ENCODE measurements at regions not wholly inside any gene's neighbourhood (a gene's known extent, or its start where the extent isn't known, plus 50 kb on each side); places are given as distances from the start of the nearest gene placed in this dataset.

- Histone ChIP-seq H3K4me1 (ENCODE audit: control insufficient read depth in 1 of 2, insufficient read depth in 2 of 2, low read length in 2 of 2) (no peaks in the 10 kb centered on the region), H2AFZ (ENCODE audit: insufficient read depth, low read depth, low read length, poor library complexity, severe bottlenecking) (no peak overlapping the region), H3K27me3 (ENCODE audit: control insufficient read depth in 2 of 2, insufficient read depth in 2 of 2, low read length in 2 of 2) (peaks cover 45 to 81% of the 10 kb centered on the region in 2 donors), H4K20me1 (ENCODE audit: insufficient read depth, low read length) (no peaks in the 10 kb centered on the region), H3K9ac (ENCODE audit: insufficient read depth, low read length, poor library complexity, severe bottlenecking) (no peak overlapping the region), H3K9me3 (replicated peaks in 1 of 2; ENCODE audit: control insufficient read depth in 1 of 2, insufficient read depth in 1 of 2, low read length in 2 of 2) (peaks cover 0 to 34% of the 10 kb centered on the region in 2 donors), H3K4me3 (replicated peaks in 1 of 3; ENCODE audit: low read depth in 2 of 3, low read length in 3 of 3) (no peak overlapping the region), H3K4me2 (replicated peaks; ENCODE audit: extremely low read depth, low read length, poor library complexity, severe bottlenecking) (no peak overlapping the region), H3K36me3 (replicated peaks in 1 of 2; ENCODE audit: control insufficient read depth in 1 of 2, insufficient read depth in 2 of 2, low read length in 2 of 2) (no peaks in the 10 kb centered on the region), H3K27ac (ENCODE audit: low read depth in 1 of 2, low read length in 2 of 2) (no peak overlapping the region), H3K79me2 (ENCODE audit: insufficient read depth, low read length) (no peaks in the 10 kb centered on the region)
- no peak for TF ChIP-seq CTCF (IDR thresholded peaks at IDR 0.05)
- H3K27ac Mint-ChIP-seq = no peak overlapping the region
- intact Hi-C loops (cut with micrococcal nuclease) = no loop called here
- H3K4me1 Mint-ChIP-seq = no peaks in the 10 kb centered on the region
- no peaks in the 10 kb centered on the region for H3K36me3 Mint-ChIP-seq
- peaks cover 78 to 87% (median 79%) of the 10 kb centered on the region in 3 donors for H3K27me3 Mint-ChIP-seq (ENCODE audit: low read depth in 3 of 3)
- DNase-seq = no peak
- peaks cover 0 to 15% (median 4%) of the 10 kb centered on the region in 7 donors for H3K9me3 Mint-ChIP-seq
- peak overlapping the region in 1 of 2 donors; percentile 76 for H3K4me3 Mint-ChIP-seq
- WGBS (ENCODE audit: insufficient coverage) = 3% methylated on average over 40 of the region's 49 CpGs
Observed at GRCh38 chr16:86286991-86287663, 223.2 kb upstream of the FOXF1 start.

- peak overlapping the region in 1 of 2 donors; percentile 76 for H3K4me3 Mint-ChIP-seq
- H3K9me3 Mint-ChIP-seq = peaks cover 0 to 15% (median 4%) of the 10 kb centered on the region in 7 donors
- H3K4me1 Mint-ChIP-seq = no peaks in the 10 kb centered on the region
- intact Hi-C loops (cut with micrococcal nuclease) = no loop called here
- Histone ChIP-seq H2AFZ (ENCODE audit: insufficient read depth, low read depth, low read length, poor library complexity, severe bottlenecking) (no peak overlapping the region), H3K4me3 (replicated peaks in 1 of 3; ENCODE audit: low read depth in 2 of 3, low read length in 3 of 3) (no peak overlapping the region), H3K36me3 (replicated peaks in 1 of 2; ENCODE audit: control insufficient read depth in 1 of 2, insufficient read depth in 2 of 2, low read length in 2 of 2) (no peaks in the 10 kb centered on the region), H3K9ac (ENCODE audit: insufficient read depth, low read length, poor library complexity, severe bottlenecking) (no peak overlapping the region), H4K20me1 (ENCODE audit: insufficient read depth, low read length) (no peaks in the 10 kb centered on the region), H3K9me3 (replicated peaks in 1 of 2; ENCODE audit: control insufficient read depth in 1 of 2, insufficient read depth in 1 of 2, low read length in 2 of 2) (peaks cover 0 to 34% of the 10 kb centered on the region in 2 donors), H3K4me2 (replicated peaks; ENCODE audit: extremely low read depth, low read length, poor library complexity, severe bottlenecking) (no peak overlapping the region), H3K27ac (ENCODE audit: low read depth in 1 of 2, low read length in 2 of 2) (no peak overlapping the region), H3K79me2 (ENCODE audit: insufficient read depth, low read length) (no peaks in the 10 kb centered on the region), H3K27me3 (ENCODE audit: control insufficient read depth in 2 of 2, insufficient read depth in 2 of 2, low read length in 2 of 2) (peaks cover 45 to 82% of the 10 kb centered on the region in 2 donors), H3K4me1 (ENCODE audit: control insufficient read depth in 1 of 2, insufficient read depth in 2 of 2, low read length in 2 of 2) (no peaks in the 10 kb centered on the region)
- no peaks in the 10 kb centered on the region for H3K36me3 Mint-ChIP-seq
- WGBS (ENCODE audit: insufficient coverage) = 0% methylated on average over 2 of the region's 8 CpGs
- no peak for DNase-seq
- no peak for TF ChIP-seq CTCF (IDR thresholded peaks at IDR 0.05)
- H3K27ac Mint-ChIP-seq = no peak overlapping the region
- peaks cover 77 to 88% (median 79%) of the 10 kb centered on the region in 3 donors for H3K27me3 Mint-ChIP-seq (ENCODE audit: low read depth in 3 of 3)
Observed at GRCh38 chr16:86287664-86288201, 222.6 kb upstream of the FOXF1 start.
